Common myeloid progenitor, CD34-positive (primary cell): ENCODE measurements at regions not wholly inside any gene's neighbourhood (a gene's known extent, or its start where the extent isn't known, plus 50 kb on each side); places are given as distances from the start of the nearest gene placed in this dataset.
A peak's percentile ranks its signal among the peaks of the same experiment; 100 is the strongest.

ENCODE experiments used
- CTCF ChIA-PET: fragments of 350-600 bp; sonication (Branson Sonifier 250); formaldehyde crosslinking; loops from one replicate; lab custom pipeline; 2021; ENCODE audit warnings: antibody characterized with exemption; lab: Charles Lee
- POLR2A ChIA-PET: fragments of 350-600 bp; sonication (Branson Sonifier 250); formaldehyde crosslinking; loops from one replicate; lab custom pipeline; 2021; ENCODE audit warnings: antibody characterized with exemption; lab: Charles Lee
- DNase-seq, 3 donors: peaks; one replicate each; pipeline versions ENCODE4 v3.0.0 to v3.0.0-alpha.2; 2013
- H3K27ac ChIP-seq, 2 experiments: 1 replicate in 1 of 2; 2 replicates in 1 of 2; pipeline ENCODE4 v1.7.0; 2013; ENCODE audit warnings: inconsistent platforms in 2 of 2, low read length in 2 of 2, mild to moderate bottlenecking in 2 of 2, low read depth in 1 of 2, moderate library complexity in 1 of 2; ENCODE audit not compliant: severe bottlenecking in 2 of 2, insufficient read depth in 1 of 2, poor library complexity in 1 of 2
- H3K27me3 ChIP-seq, 5 experiments: replicated peaks in 2 of 5; 1 replicate in 3 of 5; 2 replicates in 2 of 5; pipeline versions ENCODE4 v1.6.1 to v1.7.0; 2013; ENCODE audit warnings: low read length in 4 of 5, mild to moderate bottlenecking in 2 of 5, moderate library complexity in 2 of 5, inconsistent platforms in 1 of 5; ENCODE audit not compliant: insufficient read depth in 5 of 5, control insufficient read depth in 4 of 5
- H3K36me3 ChIP-seq, 4 experiments: 1 replicate in 2 of 4; 2 replicates in 2 of 4; pipeline versions ENCODE4 v1.6.1 to v1.7.0; 2013; ENCODE audit warnings: low read length in 3 of 4, control low read depth in 1 of 4, mild to moderate bottlenecking in 1 of 4; ENCODE audit not compliant: control insufficient read depth in 4 of 4, insufficient read depth in 4 of 4
- H3K4me1 ChIP-seq, 4 experiments: 1 replicate in 3 of 4; 2 replicates in 1 of 4; pipeline versions ENCODE4 v1.6.1 to v1.7.1; 2013; ENCODE audit warnings: low read length in 3 of 4, mild to moderate bottlenecking in 3 of 4, control low read depth in 1 of 4, inconsistent platforms in 1 of 4, moderate library complexity in 1 of 4; ENCODE audit not compliant: control insufficient read depth in 4 of 4, insufficient read depth in 4 of 4; ENCODE audit errors: control extremely low read depth in 1 of 4
- H3K4me3 ChIP-seq, 7 experiments: 1 replicate in 4 of 7; 2 replicates in 3 of 7; pipeline versions ENCODE4 v1.5.1 to v1.7.0; 2013; ENCODE audit warnings: mild to moderate bottlenecking in 7 of 7, low read length in 6 of 7, moderate library complexity in 6 of 7, inconsistent platforms in 2 of 7, low read depth in 2 of 7, control low read depth in 1 of 7; ENCODE audit not compliant: insufficient read depth in 4 of 7, control insufficient read depth in 1 of 7; ENCODE audit errors: extremely low read depth in 1 of 7
- H3K9me3 ChIP-seq, 5 experiments: 1 replicate in 4 of 5; 2 replicates in 1 of 5; pipeline versions ENCODE4 v1.6.1 to v1.7.1; 2013; ENCODE audit warnings: low read length in 4 of 5, mild to moderate bottlenecking in 2 of 5, inconsistent platforms in 1 of 5, low read depth in 1 of 5, moderate library complexity in 1 of 5; ENCODE audit not compliant: control insufficient read depth in 4 of 5, insufficient read depth in 2 of 5; ENCODE audit errors: control extremely low read depth in 1 of 5
- WGBS: methylation state at CpG from one replicate; pipeline ENCODE4 v1.1.5; 2013; ENCODE audit not compliant: insufficient coverage; 5-methylcytosine and 5-hydroxymethylcytosine counted together

DNA sequence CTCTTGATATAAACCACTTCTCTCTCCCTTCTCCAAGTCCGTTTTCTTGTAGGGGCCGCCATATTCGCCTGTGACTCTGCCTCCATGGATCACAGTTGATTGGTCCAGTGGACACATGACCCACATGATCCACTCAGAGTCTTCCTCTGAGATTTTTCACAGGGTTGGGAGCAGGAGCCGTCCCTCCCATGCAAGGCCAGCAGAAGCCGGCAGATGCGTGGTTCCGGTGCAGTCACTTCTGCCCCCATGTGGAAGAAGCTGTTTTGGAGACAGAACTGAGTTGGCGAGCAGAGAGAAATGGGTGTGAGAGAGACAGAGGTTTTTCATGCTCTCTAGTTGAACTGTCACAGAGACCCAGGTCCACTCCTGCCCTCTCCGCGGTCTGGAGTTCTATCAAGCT is 83.3 kb downstream of the C16orf95 start:
- POLR2A ChIA-PET, result no interaction called here
- H3K27ac ChIP-seq, result no peak overlapping the region
- no peak overlapping the region for H3K4me3 ChIP-seq
- no peaks in the 10 kb centered on the region for H3K27me3 ChIP-seq
- WGBS, result 84% methylated on average over 5 of the region's 10 CpGs
- DNase-seq, result peak; percentile 28 to 43 (median 32)
- CTCF ChIA-PET, result interaction anchor here (0.9 to 3.2 kb wide), 9 partner anchors 9 to 670 kb away, joined by 3 to 21 read pairs (median 4); no protein-coding TSS in a partner anchor
- peaks cover 10 to 48% (median 37%) of the 10 kb centered on the region in 4 experiments for H3K4me1 ChIP-seq
- H3K36me3 ChIP-seq, result no peaks in the 10 kb centered on the region
- H3K9me3 ChIP-seq, result peaks cover 0 to 3% (median 0%) of the 10 kb centered on the region in 5 experiments

DNA sequence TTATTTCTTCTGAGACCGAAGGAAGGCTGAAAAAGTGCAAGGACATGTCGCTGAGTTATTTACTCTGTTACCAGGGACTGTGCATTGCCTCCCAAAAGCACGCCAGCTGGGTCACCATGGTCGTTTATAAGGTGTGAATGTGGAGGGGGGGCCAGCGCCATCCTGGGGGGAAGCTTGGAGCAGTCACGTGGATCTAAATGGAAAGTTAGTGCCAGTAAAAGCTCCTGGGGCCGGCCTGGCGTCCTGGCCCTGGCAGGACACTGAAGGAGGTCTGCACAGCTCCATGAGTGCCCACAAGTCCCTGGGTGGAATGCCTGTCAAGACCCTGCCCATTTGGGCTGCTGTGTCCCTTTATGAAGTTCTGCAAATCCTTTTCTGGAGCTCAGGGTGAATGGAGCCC is 82.6 kb downstream of the C16orf95 start:
- H3K4me1 ChIP-seq, result peaks cover 10 to 48% (median 37%) of the 10 kb centered on the region in 4 experiments
- ChIA-PET CTCF (interaction anchor here (0.7 to 3.2 kb wide), 12 partner anchors 10 to 670 kb away, joined by 3 to 21 read pairs (median 4); no protein-coding TSS in a partner anchor), POLR2A (no interaction called here)
- H3K4me3 ChIP-seq, result no peak overlapping the region
- H3K9me3 ChIP-seq, result peaks cover 0 to 3% (median 0%) of the 10 kb centered on the region in 5 experiments
- H3K27ac ChIP-seq, result no peak overlapping the region
- 87% methylated on average over 8 of the region's 8 CpGs for WGBS
- DNase-seq, result no peak
- H3K27me3 ChIP-seq, result no peaks in the 10 kb centered on the region
- no peaks in the 10 kb centered on the region for H3K36me3 ChIP-seq

- Histone ChIP-seq H3K36me3 (no peaks in the 10 kb centered on the region), H3K4me3 (peak overlapping the region in 5 of 7 experiments; percentile 8 to 68 (median 48)), H3K4me1 (peaks cover 10 to 48% (median 37%) of the 10 kb centered on the region in 4 experiments), H3K27ac (no peak overlapping the region), H3K27me3 (no peaks in the 10 kb centered on the region), H3K9me3 (peaks cover 0 to 3% (median 0%) of the 10 kb centered on the region in 5 experiments)
- CTCF ChIA-PET, result interaction anchor here (1.1 to 1.4 kb wide), 2 partner anchors 41 to 44 kb away, joined by 3 to 7 read pairs; no protein-coding TSS in a partner anchor
- 3% methylated on average over 13 of the region's 15 CpGs for WGBS
- DNase-seq, result peak; percentile 63 to 89 (median 87)
- POLR2A ChIA-PET, result interaction anchor here (0.7 kb wide), 1 partner anchor 31 kb away, joined by 3 read pairs; no protein-coding TSS in a partner anchor
Measured at GRCh38 chr16:87235810-87236515, 81.2 kb downstream of the C16orf95 start.

GRCh38 chr16:87236516-87237115 is 80.6 kb downstream of the C16orf95 start:
- Histone ChIP-seq H3K4me3 (peak overlapping the region in 3 of 7 experiments; percentile 35 to 68 (median 50)), H3K27ac (no peak overlapping the region), H3K36me3 (no peaks in the 10 kb centered on the region), H3K27me3 (no peaks in the 10 kb centered on the region), H3K9me3 (peaks cover 0 to 3% (median 0%) of the 10 kb centered on the region in 5 experiments), H3K4me1 (peaks cover 10 to 48% (median 37%) of the 10 kb centered on the region in 4 experiments)
- no peak for DNase-seq
- POLR2A ChIA-PET, result interaction anchor here (0.7 kb wide), 1 partner anchor 31 kb away, joined by 3 read pairs; no protein-coding TSS in a partner anchor
- CTCF ChIA-PET, result interaction anchor here (1.1 to 1.6 kb wide), 3 partner anchors 38 to 43 kb away, joined by 3 to 7 read pairs (median 4); no protein-coding TSS in a partner anchor
- 49% methylated on average over 11 of the region's 13 CpGs for WGBS

GRCh38 chr16:87238361-87238715 is 78.9 kb downstream of the C16orf95 start:
- Histone ChIP-seq H3K27ac (no peak overlapping the region), H3K4me1 (peaks cover 10 to 48% (median 37%) of the 10 kb centered on the region in 4 experiments), H3K27me3 (no peaks in the 10 kb centered on the region), H3K36me3 (no peaks in the 10 kb centered on the region), H3K4me3 (no peak overlapping the region), H3K9me3 (no peaks in the 10 kb centered on the region)
- DNase-seq, result no peak
- POLR2A ChIA-PET, result no interaction called here
- WGBS, result 100% methylated on average over 2 of the region's 6 CpGs
- CTCF ChIA-PET, result interaction anchor here (0.5 to 1.4 kb wide), 3 partner anchors 10 to 60 kb away, joined by 3 to 4 read pairs (median 4); no protein-coding TSS in a partner anchor

- Histone ChIP-seq H3K27me3 (no peaks in the 10 kb centered on the region), H3K36me3 (no peaks in the 10 kb centered on the region), H3K27ac (no peak overlapping the region), H3K4me1 (peaks cover 10 to 37% (median 28%) of the 10 kb centered on the region in 4 experiments), H3K4me3 (no peak overlapping the region), H3K9me3 (no peaks in the 10 kb centered on the region)
- no peak for DNase-seq
- POLR2A ChIA-PET, result no interaction called here
- 93% methylated on average over 2 of the region's 4 CpGs for WGBS
- CTCF ChIA-PET, result no interaction called here
Measured at GRCh38 chr16:87239545-87239944, 77.6 kb downstream of the C16orf95 start.
